BLaER1 (cell line): ENCODE measurements at regions not wholly inside any gene's neighbourhood (a gene's known extent, or its start where the extent isn't known, plus 50 kb on each side); places are given as distances from the start of the nearest gene placed in this dataset.
A peak's percentile ranks its signal among the peaks of the same experiment; 100 is the strongest.
"Not testable (repeated sequence)": the region's sequence is repeated elsewhere in the genome, so short reads cannot be mapped to it uniquely, and the experiment has no call there.

Experiments
- H3K27ac ChIP-seq: shearing (Covaris generic); formaldehyde crosslinking; 2 replicates; pipeline ENCODE4 v1.8.1; 2022
- H3K27me3 ChIP-seq: shearing (Covaris generic); formaldehyde crosslinking; 2 replicates; pipeline ENCODE4 v1.8.1; 2022
- H3K36me3 ChIP-seq: shearing (Covaris generic); formaldehyde crosslinking; 2 replicates; pipeline ENCODE4 v1.8.1; 2022
- H3K4me1 ChIP-seq: shearing (Covaris generic); formaldehyde crosslinking; 2 replicates; pipeline ENCODE4 v1.8.1; 2022
- H3K4me2 ChIP-seq: shearing (Covaris generic); formaldehyde crosslinking; 2 replicates; pipeline ENCODE4 v1.8.1; 2022
- H3K4me3 ChIP-seq: shearing (Covaris generic); formaldehyde crosslinking; 2 replicates; pipeline ENCODE4 v1.8.1; 2022
- H3K9ac ChIP-seq: shearing (Covaris generic); formaldehyde crosslinking; 2 replicates; pipeline ENCODE4 v1.8.1; 2022
- H3K9me3 ChIP-seq: shearing (Covaris generic); formaldehyde crosslinking; 2 replicates; pipeline ENCODE4 v1.8.1; 2022
- H4K20me1 ChIP-seq: shearing (Covaris generic); formaldehyde crosslinking; 2 replicates; pipeline ENCODE4 v1.8.1; 2022
- Cebpa-rat ChIP-seq: shearing (Covaris generic); IDR thresholded peaks from 2 replicates; pipeline ENCODE4 v1.8.1; 2022

- no peak for TF ChIP-seq Cebpa-rat
- Histone ChIP-seq H3K4me3 (no peak overlapping the region), H3K9ac (no peak overlapping the region)
Observed at GRCh38 chrX:112477653-112478052, 202.1 kb downstream of the LHFPL1 start.

DNA sequence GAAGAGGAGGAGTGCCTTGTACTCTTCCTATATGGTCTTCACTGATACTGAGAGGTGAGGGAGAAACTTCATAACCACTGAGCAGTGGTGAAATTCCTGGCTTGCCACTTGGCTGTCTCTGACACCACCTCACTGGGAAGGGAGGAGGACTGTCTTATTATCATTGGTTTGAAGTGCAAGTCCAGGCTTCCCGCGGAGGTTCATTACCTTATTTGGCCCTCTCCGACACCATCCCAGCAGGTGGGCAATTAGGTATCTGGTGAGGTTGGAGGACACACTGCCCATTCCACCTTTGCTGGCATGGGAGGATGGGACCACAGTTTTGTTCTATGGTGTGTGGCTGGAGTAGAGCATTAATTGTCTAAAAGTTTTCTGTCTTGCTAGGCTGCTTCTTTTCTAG is 206.1 kb downstream of the LHFPL1 start:
- H3K27ac ChIP-seq = no peak overlapping the region
- no peak overlapping the region for H3K4me2 ChIP-seq
- no peaks in the 10 kb centered on the region for H3K9me3 ChIP-seq
- H3K4me3 ChIP-seq = no peak overlapping the region
- H3K9ac ChIP-seq = no peak overlapping the region
- peaks cover 6% of the 10 kb centered on the region; the same call in 1 of the 2 replicates for H4K20me1 ChIP-seq
- no peaks in the 10 kb centered on the region for H3K4me1 ChIP-seq
- TF ChIP-seq Cebpa-rat = no peak
- H3K27me3 ChIP-seq = peaks cover 94% of the 10 kb centered on the region
- no peaks in the 10 kb centered on the region for H3K36me3 ChIP-seq

More at GRCh38 chrX:112477653-112478052, 202.1 kb downstream of the LHFPL1 start:
- peaks cover 7% of the 10 kb centered on the region; the same call in 1 of the 2 replicates for H3K9me3 ChIP-seq
- no peaks in the 10 kb centered on the region for H3K36me3 ChIP-seq
- no peaks in the 10 kb centered on the region for H3K4me1 ChIP-seq
- peaks cover 77% of the 10 kb centered on the region for H3K27me3 ChIP-seq
- no peak overlapping the region for H3K4me2 ChIP-seq
- no peaks in the 10 kb centered on the region for H4K20me1 ChIP-seq
- H3K27ac ChIP-seq = no peak overlapping the region

- no peak overlapping the region for H3K4me2 ChIP-seq
- no peaks in the 10 kb centered on the region for H3K36me3 ChIP-seq
- peaks cover 6% of the 10 kb centered on the region; the same call in 1 of the 2 replicates for H4K20me1 ChIP-seq
- no peaks in the 10 kb centered on the region for H3K9me3 ChIP-seq
- H3K4me3 ChIP-seq = no peak overlapping the region
- peaks cover 77% of the 10 kb centered on the region for H3K27me3 ChIP-seq
- no peak overlapping the region for H3K9ac ChIP-seq
- no peak overlapping the region for H3K27ac ChIP-seq
- H3K4me1 ChIP-seq = no peaks in the 10 kb centered on the region
- TF ChIP-seq Cebpa-rat = no peak
Observed at GRCh38 chrX:112470551-112470950, 209.2 kb downstream of the LHFPL1 start.

DNA sequence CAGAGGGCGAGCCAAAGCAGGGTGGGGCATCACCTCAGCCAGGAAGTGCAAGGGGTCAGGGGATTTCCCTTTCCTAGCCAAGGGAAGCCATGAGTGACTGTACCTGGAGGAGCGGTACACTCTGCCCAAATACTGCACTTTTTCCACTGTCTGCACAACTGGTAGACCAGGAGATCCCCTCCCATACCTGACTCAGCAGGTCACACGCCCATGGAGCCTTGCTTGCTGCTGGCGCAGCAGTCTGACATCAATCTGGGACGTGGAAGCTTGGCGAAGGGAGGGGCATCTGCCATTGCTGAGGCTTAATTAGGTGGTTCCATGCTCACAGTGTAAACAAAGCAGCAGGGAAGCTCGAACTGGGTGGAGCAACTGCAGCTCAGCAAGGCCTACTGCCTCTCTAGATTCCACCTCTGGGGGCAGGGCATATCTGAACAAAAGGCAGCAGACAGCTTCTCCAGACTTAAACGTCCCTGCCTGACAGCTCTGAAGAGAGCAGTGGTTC is 217.7 kb downstream of the LHFPL1 start:
- H4K20me1 ChIP-seq, H3K9ac ChIP-seq, H3K27ac ChIP-seq, H3K4me3 ChIP-seq, H3K4me2 ChIP-seq, H3K4me1 ChIP-seq, H3K36me3 ChIP-seq: not testable (repeated sequence)
- Histone ChIP-seq H3K27me3 (peaks cover 77% of the 10 kb centered on the region), H3K9me3 (peaks cover 12% of the 10 kb centered on the region)

GRCh38 chrX:112457788-112458187 is 221.9 kb downstream of the LHFPL1 start:
- H4K20me1 ChIP-seq = no peaks in the 10 kb centered on the region
- peaks cover 85% of the 10 kb centered on the region for H3K27me3 ChIP-seq
- H3K9me3 ChIP-seq = peaks cover 10% of the 10 kb centered on the region
- no peaks in the 10 kb centered on the region for H3K36me3 ChIP-seq
- no peak overlapping the region for H3K4me2 ChIP-seq
- no peak overlapping the region for H3K27ac ChIP-seq
- TF ChIP-seq Cebpa-rat = no peak
- no peak overlapping the region for H3K9ac ChIP-seq
- H3K4me3 ChIP-seq = no peak overlapping the region
- H3K4me1 ChIP-seq = no peaks in the 10 kb centered on the region

DNA sequence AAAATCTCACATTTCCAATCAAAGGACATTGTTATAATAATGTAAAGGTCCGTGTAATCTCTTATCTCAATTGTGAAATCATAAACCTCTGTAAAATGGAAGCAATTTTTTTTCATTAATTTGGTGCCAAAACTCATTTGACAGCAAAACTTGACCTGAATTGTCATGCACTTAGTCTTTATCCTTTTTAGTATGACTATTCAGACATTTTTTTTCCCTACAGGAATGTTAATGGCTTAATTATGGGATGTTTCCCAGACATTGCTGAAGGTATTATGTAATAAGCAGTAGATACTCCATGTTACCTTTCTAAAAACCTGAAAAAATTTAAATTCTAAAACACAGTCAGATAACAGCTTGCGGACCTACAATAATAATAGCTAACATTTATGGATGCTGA is 228.9 kb downstream of the LHFPL1 start:
- H3K27ac ChIP-seq = no peak overlapping the region
- no peak overlapping the region for H3K4me3 ChIP-seq
- no peak overlapping the region for H3K9ac ChIP-seq
- no peaks in the 10 kb centered on the region for H3K9me3 ChIP-seq
- no peaks in the 10 kb centered on the region for H4K20me1 ChIP-seq
- H3K27me3 ChIP-seq = peaks cover 74% of the 10 kb centered on the region
- no peak overlapping the region for H3K4me2 ChIP-seq
- no peak for TF ChIP-seq Cebpa-rat
- H3K4me1 ChIP-seq = no peaks in the 10 kb centered on the region
- no peaks in the 10 kb centered on the region for H3K36me3 ChIP-seq

DNA sequence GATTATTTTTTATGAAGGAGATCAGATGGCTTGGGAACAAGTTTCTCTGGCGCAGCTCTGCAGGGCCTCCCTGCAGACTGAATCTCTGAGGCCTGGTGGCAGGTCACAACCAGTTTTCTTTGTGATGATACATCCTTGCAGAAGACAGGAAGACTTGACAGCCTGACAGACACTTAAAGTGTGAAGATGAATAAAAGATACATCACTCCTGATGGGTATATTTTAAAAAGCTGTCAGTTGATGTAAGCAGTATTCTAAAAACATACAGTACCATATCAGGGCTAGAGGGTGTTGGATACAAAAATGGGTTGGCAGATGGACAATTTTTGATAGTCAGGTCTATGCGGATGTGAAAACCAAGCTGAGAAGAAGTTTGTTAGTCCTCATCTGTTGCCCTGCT is 239.5 kb downstream of the LHFPL1 start:
- H3K36me3 ChIP-seq = no peaks in the 10 kb centered on the region
- peaks cover 53% of the 10 kb centered on the region for H3K27me3 ChIP-seq
- H3K4me1 ChIP-seq = no peaks in the 10 kb centered on the region
- H4K20me1 ChIP-seq = no peaks in the 10 kb centered on the region
- H3K9me3 ChIP-seq = no peaks in the 10 kb centered on the region
- H3K4me2 ChIP-seq = no peak overlapping the region
- no peak overlapping the region for H3K27ac ChIP-seq
- no peak overlapping the region for H3K9ac ChIP-seq
- no peak for TF ChIP-seq Cebpa-rat
- no peak overlapping the region for H3K4me3 ChIP-seq

GRCh38 chrX:112424166-112424565 is 255.6 kb downstream of the LHFPL1 start:
- no peak for TF ChIP-seq Cebpa-rat
- Histone ChIP-seq H3K9me3 (no peaks in the 10 kb centered on the region), H3K27me3 (peaks cover 68% of the 10 kb centered on the region), H3K4me1 (no peaks in the 10 kb centered on the region), H3K27ac (no peak overlapping the region), H3K9ac (no peak overlapping the region), H3K36me3 (no peaks in the 10 kb centered on the region), H4K20me1 (no peaks in the 10 kb centered on the region; the same call in 1 of the 2 replicates), H3K4me2 (no peak overlapping the region), H3K4me3 (no peak overlapping the region)

- no peak overlapping the region for H3K9ac ChIP-seq
- H3K4me1 ChIP-seq = no peaks in the 10 kb centered on the region
- H4K20me1 ChIP-seq = no peaks in the 10 kb centered on the region
- H3K27me3 ChIP-seq = peaks cover 72% of the 10 kb centered on the region
- no peaks in the 10 kb centered on the region for H3K9me3 ChIP-seq
- H3K4me3 ChIP-seq = no peak overlapping the region
- TF ChIP-seq Cebpa-rat = no peak
- no peak overlapping the region for H3K4me2 ChIP-seq
- no peak overlapping the region for H3K27ac ChIP-seq
- H3K36me3 ChIP-seq = no peaks in the 10 kb centered on the region
Observed at GRCh38 chrX:112391313-112391712, 288.4 kb downstream of the LHFPL1 start.

- H3K4me3 ChIP-seq, H3K9me3 ChIP-seq: not testable (repeated sequence)
- peaks cover 49% of the 10 kb centered on the region for H3K27me3 ChIP-seq
Observed at GRCh38 chrX:112381649-112382298, 298.0 kb downstream of the LHFPL1 start.

More at GRCh38 chrX:112381649-112382298, 298.0 kb downstream of the LHFPL1 start:
- H3K36me3 ChIP-seq, H3K4me2 ChIP-seq, H3K4me1 ChIP-seq, H4K20me1 ChIP-seq, H3K9ac ChIP-seq: not testable (repeated sequence)
- peak overlapping the region; percentile 58 for H3K27ac ChIP-seq
